CD4-positive, alpha-beta memory T cell (primary cell): ENCODE measurements at regions not wholly inside any gene's neighbourhood (a gene's known extent, or its start where the extent isn't known, plus 50 kb on each side); places are given as distances from the start of the nearest gene placed in this dataset.
A peak's percentile ranks its signal among the peaks of the same experiment; 100 is the strongest.

Experiments used
- CTCF ChIA-PET: fragments of 350-600 bp; sonication (Branson Sonifier 250); formaldehyde crosslinking; loops from one replicate; lab custom pipeline; 2021; ENCODE audit warnings: inconsistent platforms; ENCODE audit not compliant: partially characterized antibody; lab: Charles Lee
- POLR2A ChIA-PET: fragments of 350-600 bp; sonication (Branson Sonifier 250); formaldehyde crosslinking; loops from one replicate; lab custom pipeline; 2021; ENCODE audit not compliant: partially characterized antibody; lab: Charles Lee
- DNase-seq, 5 donors: peaks; one replicate each; pipeline versions ENCODE4 v3.0.0 to v3.0.0-alpha.2; 2020 to 2022; ENCODE audit warnings: mixed read lengths in 1 of 5
- H3K27ac ChIP-seq: one replicate; pipeline ENCODE4 v1.7.0; 2013; ENCODE audit warnings: low read depth, low read length
- H3K27me3 ChIP-seq: 2 replicates; pipeline ENCODE4 v1.7.0; 2013; ENCODE audit warnings: mild to moderate bottlenecking, low read length, moderate library complexity; ENCODE audit not compliant: insufficient read depth
- H3K36me3 ChIP-seq: 2 replicates; pipeline ENCODE4 v1.7.0; 2013; ENCODE audit warnings: mild to moderate bottlenecking, low read length, moderate library complexity; ENCODE audit not compliant: insufficient read depth
- H3K4me1 ChIP-seq: 2 replicates; pipeline ENCODE4 v1.7.0; 2013; ENCODE audit warnings: mild to moderate bottlenecking, low read length, moderate library complexity; ENCODE audit not compliant: insufficient read depth
- H3K4me3 ChIP-seq, 2 donors: one replicate each; pipeline ENCODE4 v1.7.0; 2013; ENCODE audit warnings: low read length in 2 of 2, mild to moderate bottlenecking in 1 of 2
- H3K9me3 ChIP-seq, 2 donors: one replicate each; pipeline ENCODE4 v1.7.0; 2013; ENCODE audit warnings: low read length in 2 of 2, control low read depth in 1 of 2; ENCODE audit not compliant: control insufficient read depth in 1 of 2
- H3K27ac Mint-ChIP-seq, 7 donors: one replicate each; pipeline ENCODE4 v1.8.0; 2020 to 2021; ENCODE audit warnings: mixed read lengths in 7 of 7, mild to moderate bottlenecking in 6 of 7, inconsistent platforms in 3 of 7, moderate library complexity in 3 of 7
- H3K27me3 Mint-ChIP-seq, 2 donors: one replicate each; pipeline ENCODE4 v1.8.0; 2020 to 2021; ENCODE audit warnings: mixed read lengths in 2 of 2
- H3K36me3 Mint-ChIP-seq, 2 donors: one replicate each; pipeline ENCODE4 v1.8.0; 2020 to 2021; ENCODE audit warnings: mixed read lengths in 2 of 2, inconsistent platforms in 1 of 2, mild to moderate bottlenecking in 1 of 2
- H3K4me1 Mint-ChIP-seq, 4 donors: one replicate each; pipeline ENCODE4 v1.8.0; 2020 to 2021; ENCODE audit warnings: mixed read lengths in 4 of 4, mild to moderate bottlenecking in 1 of 4
- H3K4me3 Mint-ChIP-seq, 8 donors: one replicate each; pipeline ENCODE4 v1.8.0; 2020 to 2021; ENCODE audit warnings: mixed read lengths in 8 of 8, mild to moderate bottlenecking in 7 of 8, moderate library complexity in 6 of 8, inconsistent platforms in 3 of 8
- H3K9me3 Mint-ChIP-seq, 8 donors: one replicate each; pipeline ENCODE4 v1.8.0; 2020 to 2021; ENCODE audit warnings: mixed read lengths in 8 of 8, mild to moderate bottlenecking in 5 of 8, inconsistent platforms in 3 of 8, moderate library complexity in 1 of 8
- intact Hi-C: fragments of 100-400 bp; cut with micrococcal nuclease; formaldehyde crosslinking; loops from one replicate; pipeline ENCODE4 v1.15.1; 2023

DNA sequence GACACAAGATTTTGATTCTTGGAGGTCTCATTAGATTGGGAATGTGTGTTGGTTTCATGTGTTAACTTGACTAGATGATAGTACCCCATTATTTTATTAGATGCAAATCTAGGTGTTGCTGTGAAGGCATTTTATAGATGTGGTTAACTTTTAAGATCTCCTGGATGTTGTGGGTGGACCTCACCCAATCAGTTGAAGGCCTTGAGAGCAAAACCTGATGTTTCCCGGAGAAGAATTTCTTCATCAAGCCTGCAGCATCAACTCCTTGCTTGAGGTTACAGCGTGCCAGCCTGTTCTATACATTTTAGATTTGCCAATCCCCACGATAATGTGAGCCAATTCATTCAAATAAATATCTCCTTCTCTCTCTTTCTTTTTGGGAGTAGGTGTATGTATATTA, 66.8 kb upstream of the EXOC2 start:
- intact Hi-C loops, result no loop called here
- H3K4me1 ChIP-seq, result no peaks in the 10 kb centered on the region
- ChIA-PET POLR2A (no interaction called here), CTCF (no interaction called here)
- no peaks in the 10 kb centered on the region for H3K4me1 Mint-ChIP-seq
- no peak for DNase-seq
- H3K4me3 Mint-ChIP-seq, result no peak overlapping the region
- no peak overlapping the region for H3K27ac ChIP-seq
- no peak overlapping the region for H3K27ac Mint-ChIP-seq
- H3K4me3 ChIP-seq, result no peak overlapping the region
- no peaks in the 10 kb centered on the region for H3K36me3 ChIP-seq
- H3K27me3 ChIP-seq, result no peaks in the 10 kb centered on the region
- H3K36me3 Mint-ChIP-seq, result peaks cover 0 to 6% of the 10 kb centered on the region in 2 donors
- H3K9me3 ChIP-seq, result no peaks in the 10 kb centered on the region
- peaks cover 0 to 3% (median 0%) of the 10 kb centered on the region in 8 donors for H3K9me3 Mint-ChIP-seq
- peaks cover 5 to 7% of the 10 kb centered on the region in 2 donors for H3K27me3 Mint-ChIP-seq

DNA sequence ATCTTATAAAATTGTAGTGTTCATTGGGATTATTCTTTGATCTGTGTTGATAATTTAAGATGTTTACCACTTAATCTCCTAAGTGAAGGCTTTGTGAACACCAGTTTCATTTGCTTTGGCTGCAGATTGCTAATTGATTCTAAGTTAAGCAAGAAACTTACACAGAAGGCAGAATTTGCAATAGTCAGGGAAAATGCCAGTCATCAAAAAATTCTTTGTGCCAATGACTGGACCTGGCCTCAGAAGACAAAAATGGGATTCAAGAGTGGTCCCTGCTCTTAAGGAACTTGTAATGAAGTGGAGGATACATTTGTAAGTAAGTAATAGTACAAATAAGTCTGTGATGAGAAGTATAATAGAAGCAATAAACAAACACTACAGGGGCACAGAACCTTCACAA, 63.3 kb upstream of the EXOC2 start:
- H3K4me1 ChIP-seq, result no peaks in the 10 kb centered on the region
- CTCF ChIA-PET, result no interaction called here
- peaks cover 0 to 3% (median 0%) of the 10 kb centered on the region in 8 donors for H3K9me3 Mint-ChIP-seq
- intact Hi-C loops, result no loop called here
- no peaks in the 10 kb centered on the region for H3K27me3 ChIP-seq
- no peak for DNase-seq
- H3K4me3 Mint-ChIP-seq, result no peak overlapping the region
- peaks cover 0 to 6% of the 10 kb centered on the region in 2 donors for H3K36me3 Mint-ChIP-seq
- no peak overlapping the region for H3K27ac Mint-ChIP-seq
- H3K4me3 ChIP-seq, result no peak overlapping the region
- no peaks in the 10 kb centered on the region for H3K36me3 ChIP-seq
- no peaks in the 10 kb centered on the region for H3K4me1 Mint-ChIP-seq
- POLR2A ChIA-PET, result no interaction called here
- peaks cover 0 to 3% of the 10 kb centered on the region in 2 donors for H3K27me3 Mint-ChIP-seq
- H3K27ac ChIP-seq, result no peak overlapping the region
- H3K9me3 ChIP-seq, result no peaks in the 10 kb centered on the region

- intact Hi-C loops, result no loop called here
- POLR2A ChIA-PET, result no interaction called here
- Mint-ChIP-seq H3K4me1 (no peaks in the 10 kb centered on the region), H3K4me3 (no peak overlapping the region), H3K27ac (peak overlapping the region in 1 of 7 donors; percentile 30), H3K36me3 (peaks cover 0 to 3% of the 10 kb centered on the region in 2 donors), H3K27me3 (no peaks in the 10 kb centered on the region), H3K9me3 (peaks cover 0 to 3% (median 0%) of the 10 kb centered on the region in 8 donors)
- Histone ChIP-seq H3K9me3 (no peaks in the 10 kb centered on the region), H3K27me3 (no peaks in the 10 kb centered on the region), H3K27ac (no peak overlapping the region), H3K4me1 (no peaks in the 10 kb centered on the region), H3K4me3 (no peak overlapping the region), H3K36me3 (no peaks in the 10 kb centered on the region)
- DNase-seq, result no peak
- CTCF ChIA-PET, result interaction anchor here (1.5 kb wide), 1 partner anchor 161 kb away, joined by 3 read pairs; no protein-coding TSS in a partner anchor
Observed at GRCh38 chr6:754202-754601, 61.3 kb upstream of the EXOC2 start.

DNA sequence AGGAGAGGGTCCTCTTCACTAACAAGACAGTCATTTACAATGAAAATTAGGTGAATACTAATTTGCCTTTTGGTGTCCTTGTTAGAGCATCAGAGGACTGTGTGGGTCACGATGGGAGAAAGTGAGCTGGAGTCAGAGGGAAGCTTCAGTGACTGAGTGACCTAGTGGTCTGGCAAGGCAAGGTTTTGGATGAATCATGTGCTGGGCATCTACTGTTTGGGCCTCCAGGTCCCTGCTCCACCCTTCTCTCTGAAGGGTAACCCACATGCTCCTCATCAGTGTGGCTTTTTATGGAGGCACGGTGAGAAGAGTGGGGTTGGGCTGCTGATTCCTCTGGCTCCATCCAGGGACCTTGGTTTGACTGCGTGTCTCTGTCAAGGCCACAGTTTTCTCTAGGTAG, 60.5 kb upstream of the EXOC2 start:
- H3K36me3 ChIP-seq, result no peaks in the 10 kb centered on the region
- CTCF ChIA-PET, result interaction anchor here (1.5 kb wide), 1 partner anchor 160 kb away, joined by 3 read pairs; no protein-coding TSS in a partner anchor
- Mint-ChIP-seq H3K9me3 (peaks cover 0 to 3% (median 0%) of the 10 kb centered on the region in 8 donors), H3K36me3 (peaks cover 0 to 3% of the 10 kb centered on the region in 2 donors), H3K4me1 (no peaks in the 10 kb centered on the region), H3K27me3 (no peaks in the 10 kb centered on the region), H3K27ac (no peak overlapping the region), H3K4me3 (no peak overlapping the region)
- no peaks in the 10 kb centered on the region for H3K4me1 ChIP-seq
- DNase-seq, result no peak
- intact Hi-C loops, result no loop called here
- H3K4me3 ChIP-seq, result no peak overlapping the region
- H3K27ac ChIP-seq, result no peak overlapping the region
- H3K27me3 ChIP-seq, result no peaks in the 10 kb centered on the region
- H3K9me3 ChIP-seq, result no peaks in the 10 kb centered on the region
- POLR2A ChIA-PET, result no interaction called here

DNA sequence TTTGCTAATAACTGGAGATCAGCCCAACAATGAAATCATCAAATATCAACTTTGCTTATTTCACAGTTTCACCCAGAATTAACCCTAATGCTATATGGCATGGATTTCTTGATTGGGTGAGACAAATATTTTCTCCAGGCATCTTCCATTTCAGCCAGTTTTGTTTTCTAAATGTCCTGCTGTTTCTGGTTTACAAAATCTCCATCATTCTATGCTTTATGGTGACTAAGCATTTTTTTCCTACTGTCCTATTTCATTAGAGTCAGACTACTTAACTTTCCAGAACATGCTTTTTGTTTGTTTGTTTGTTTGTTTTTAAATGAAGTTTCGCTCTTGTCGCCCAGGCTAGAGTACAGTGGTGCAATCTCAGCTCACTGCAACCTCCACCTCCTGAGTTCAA, 59.5 kb upstream of the EXOC2 start:
- CTCF ChIA-PET, result no interaction called here
- Mint-ChIP-seq H3K36me3 (peaks cover 0 to 3% of the 10 kb centered on the region in 2 donors), H3K4me1 (no peaks in the 10 kb centered on the region)

GRCh38 chr6:751765-752164, 58.8 kb upstream of the EXOC2 start:
- intact Hi-C loops, result no loop called here
- no peak for DNase-seq
- Mint-ChIP-seq H3K9me3 (no peaks in the 10 kb centered on the region), H3K4me1 (no peaks in the 10 kb centered on the region), H3K27ac (no peak overlapping the region), H3K27me3 (peaks cover 0 to 1% of the 10 kb centered on the region in 2 donors), H3K36me3 (peaks cover 0 to under 1% of the 10 kb centered on the region in 2 donors), H3K4me3 (no peak overlapping the region)
- ChIA-PET CTCF (no interaction called here), POLR2A (no interaction called here)
- no peak overlapping the region for H3K27ac ChIP-seq
- no peaks in the 10 kb centered on the region for H3K27me3 ChIP-seq
- no peaks in the 10 kb centered on the region for H3K36me3 ChIP-seq
- H3K9me3 ChIP-seq, result no peaks in the 10 kb centered on the region
- no peaks in the 10 kb centered on the region for H3K4me1 ChIP-seq
- H3K4me3 ChIP-seq, result no peak overlapping the region

More for the DNA sequence above, 59.5 kb upstream of the EXOC2 start:
- Histone ChIP-seq H3K4me1 (no peaks in the 10 kb centered on the region), H3K27ac (no peak overlapping the region), H3K36me3 (no peaks in the 10 kb centered on the region), H3K9me3 (no peaks in the 10 kb centered on the region), H3K4me3 (no peak overlapping the region), H3K27me3 (no peaks in the 10 kb centered on the region)
- intact Hi-C loops, result no loop called here
- Mint-ChIP-seq H3K27me3 (no peaks in the 10 kb centered on the region), H3K27ac (no peak overlapping the region), H3K4me3 (no peak overlapping the region), H3K9me3 (peaks cover 0 to 3% (median 0%) of the 10 kb centered on the region in 8 donors)
- POLR2A ChIA-PET, result interaction anchor here (0.6 kb wide), 1 partner anchor 444 kb away, joined by 3 read pairs; no protein-coding TSS in a partner anchor
- DNase-seq, result no peak

- Histone ChIP-seq H3K27me3 (no peaks in the 10 kb centered on the region), H3K4me3 (no peak overlapping the region), H3K9me3 (no peaks in the 10 kb centered on the region), H3K4me1 (no peaks in the 10 kb centered on the region), H3K27ac (no peak overlapping the region), H3K36me3 (no peaks in the 10 kb centered on the region)
- H3K4me3 Mint-ChIP-seq, result no peak overlapping the region
- H3K27me3 Mint-ChIP-seq, result peaks cover 1 to 4% of the 10 kb centered on the region in 2 donors
- H3K36me3 Mint-ChIP-seq, result no peaks in the 10 kb centered on the region
- intact Hi-C loops, result no loop called here
- ChIA-PET POLR2A (no interaction called here), CTCF (no interaction called here)
- DNase-seq, result no peak
- no peaks in the 10 kb centered on the region for H3K4me1 Mint-ChIP-seq
- H3K9me3 Mint-ChIP-seq, result no peaks in the 10 kb centered on the region
- no peak overlapping the region for H3K27ac Mint-ChIP-seq
Observed at GRCh38 chr6:747921-748320, 55.0 kb upstream of the EXOC2 start.

GRCh38 chr6:747028-747427, 54.1 kb upstream of the EXOC2 start:
- no peak overlapping the region for H3K27ac Mint-ChIP-seq
- ChIA-PET CTCF (no interaction called here), POLR2A (no interaction called here)

More at GRCh38 chr6:747028-747427, 54.1 kb upstream of the EXOC2 start:
- no peak for DNase-seq
- H3K4me1 ChIP-seq, result no peaks in the 10 kb centered on the region
- intact Hi-C loops, result no loop called here
- H3K27ac ChIP-seq, result no peak overlapping the region
- H3K9me3 Mint-ChIP-seq, result no peaks in the 10 kb centered on the region
- H3K27me3 Mint-ChIP-seq, result peaks cover 1 to 4% of the 10 kb centered on the region in 2 donors
- H3K4me3 ChIP-seq, result no peak overlapping the region
- no peaks in the 10 kb centered on the region for H3K4me1 Mint-ChIP-seq
- no peak overlapping the region for H3K4me3 Mint-ChIP-seq
- H3K36me3 ChIP-seq, result no peaks in the 10 kb centered on the region
- H3K36me3 Mint-ChIP-seq, result no peaks in the 10 kb centered on the region
- H3K27me3 ChIP-seq, result no peaks in the 10 kb centered on the region
- H3K9me3 ChIP-seq, result no peaks in the 10 kb centered on the region
